K562 (cell line): ENCODE measurements at regions not wholly inside any gene's neighbourhood (a gene's known extent, or its start where the extent isn't known, plus 50 kb on each side); places are given as distances from the start of the nearest gene placed in this dataset.

Source experiments
- CEBPG ChIP-seq, 3 experiments: fragments of 200-800 bp in 1 of 3; sonication (Bioruptor generic) in 1 of 3; sonication (generic) in 1 of 3; formaldehyde crosslinking in 1 of 3; IDR thresholded peaks in 2 of 3; conservative IDR thresholded peaks in 1 of 3; 2 replicates each; pipeline versions ENCODE4 v1.6.1 to v1.8.0; 2016 to 2022; ENCODE audit warnings: missing compliant biosample characterization in 2 of 3, missing genetic modification characterization in 2 of 3, mild to moderate bottlenecking in 1 of 3, missing genetic modification reagents in 1 of 3
- JUND ChIP-seq, 2 experiments: IDR thresholded peaks; 2 replicates in 1 of 2; 3 replicates in 1 of 2; pipeline ENCODE4 v1.6.1; 2011; ENCODE audit warnings: borderline replicate concordance in 2 of 2, low read depth in 2 of 2, low read length in 2 of 2, improper control_type of control experiment in 1 of 2, missing biosample characterization in 1 of 2, missing genetic modification characterization in 1 of 2, missing genetic modification reagents in 1 of 2
- REST ChIP-seq, 2 experiments: fragments of 450-650 bp; formaldehyde crosslinking in 1 of 2; IDR thresholded peaks; 2 replicates each; pipeline versions ENCODE4 v1.4.0 to v1.6.1; 2014 to 2020; ENCODE audit warnings: mild to moderate bottlenecking in 2 of 2, borderline replicate concordance in 1 of 2, low read depth in 1 of 2

GRCh38 chr9:113808391-113809358 lies 67.4 kb upstream of the ZNF618 start (continued):
- no peak for TF ChIP-seq REST (IDR thresholded peaks at IDR 0.05; ENCODE audit: borderline replicate concordance)
- TF ChIP-seq REST (CRISPR knock-in tag; IDR thresholded peaks at IDR 0.05; ENCODE audit: low read depth): no peak
- TF ChIP-seq JUND (IDR thresholded peaks at IDR 0.05; ENCODE audit: borderline replicate concordance, low read depth, low read length): peak; percentile 50; the same call in 1 of the 2 replicates
- peak; percentile 18; the same call in 1 of the 3 replicates for TF ChIP-seq JUND (tag; IDR thresholded peaks at IDR 0.05; ENCODE audit: borderline replicate concordance, low read depth, low read length)
- no peak for TF ChIP-seq CEBPG (CRISPR knock-in tag; IDR thresholded peaks at IDR 0.05)
- TF ChIP-seq CEBPG (tag; conservative IDR thresholded peaks at IDR 0.05 in 1 of 2, IDR thresholded peaks at IDR 0.05 in 1 of 2): peak; percentile 93
